Nephron (organoid): ENCODE measurements at regions not wholly inside any gene's neighbourhood (a gene's known extent, or its start where the extent isn't known, plus 50 kb on each side); places are given as distances from the start of the nearest gene placed in this dataset.

ENCODE experiments used
- H3K27ac Mint-ChIP-seq, 3 experiments: 2 replicates each; pipeline ENCODE4 v1.8.0; 2020; ENCODE audit warnings: mixed read lengths in 3 of 3, mild to moderate bottlenecking in 2 of 3, moderate library complexity in 1 of 3
- H3K27me3 Mint-ChIP-seq: 2 replicates; pipeline ENCODE4 v1.8.0; 2021; ENCODE audit warnings: low read depth, mild to moderate bottlenecking, moderate library complexity, mixed read lengths
- H3K36me3 Mint-ChIP-seq: 2 replicates; pipeline ENCODE4 v1.8.0; 2020; ENCODE audit warnings: low read depth, mixed read lengths
- H3K4me1 Mint-ChIP-seq: 2 replicates; pipeline ENCODE4 v1.8.0; 2020; ENCODE audit warnings: mixed read lengths
- H3K4me3 Mint-ChIP-seq, 3 experiments: 2 replicates each; pipeline ENCODE4 v1.8.0; 2020; ENCODE audit warnings: mild to moderate bottlenecking in 3 of 3, mixed read lengths in 3 of 3, moderate library complexity in 2 of 3
- H3K9me3 Mint-ChIP-seq: 2 replicates; pipeline ENCODE4 v1.8.0; 2020; ENCODE audit warnings: mixed read lengths
- TF ChIP-seq, protein P1 (sequence below), 3 experiments: fragments of 200-600 bp; sonication (generic); IDR thresholded peaks; one replicate each; pipeline ENCODE4 v1.5.0; 2021; ENCODE audit warnings: antibody characterized with exemption in 3 of 3; ENCODE audit not compliant: unreplicated experiment in 3 of 3

DNA sequence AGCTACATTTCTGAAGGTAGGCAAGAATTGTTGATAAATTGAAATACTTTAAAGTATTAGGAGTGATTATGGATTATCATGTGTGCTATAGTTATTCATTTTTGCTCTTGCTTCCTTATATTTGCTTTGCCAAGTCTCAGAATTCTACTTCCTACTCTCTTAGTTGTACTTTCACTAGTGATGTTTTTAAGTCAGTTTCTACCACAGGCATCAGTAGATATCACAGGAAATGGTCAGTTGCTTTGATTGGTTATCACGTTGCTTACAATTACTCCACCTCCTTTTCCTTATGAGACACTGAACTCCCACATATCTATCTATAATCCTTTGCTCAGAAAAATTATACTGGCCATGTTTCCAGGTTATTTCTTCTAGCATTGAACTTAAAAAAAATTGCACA is 472.8 kb downstream of the DMRTA1 start:
- TF ChIP-seq, protein P1, sequence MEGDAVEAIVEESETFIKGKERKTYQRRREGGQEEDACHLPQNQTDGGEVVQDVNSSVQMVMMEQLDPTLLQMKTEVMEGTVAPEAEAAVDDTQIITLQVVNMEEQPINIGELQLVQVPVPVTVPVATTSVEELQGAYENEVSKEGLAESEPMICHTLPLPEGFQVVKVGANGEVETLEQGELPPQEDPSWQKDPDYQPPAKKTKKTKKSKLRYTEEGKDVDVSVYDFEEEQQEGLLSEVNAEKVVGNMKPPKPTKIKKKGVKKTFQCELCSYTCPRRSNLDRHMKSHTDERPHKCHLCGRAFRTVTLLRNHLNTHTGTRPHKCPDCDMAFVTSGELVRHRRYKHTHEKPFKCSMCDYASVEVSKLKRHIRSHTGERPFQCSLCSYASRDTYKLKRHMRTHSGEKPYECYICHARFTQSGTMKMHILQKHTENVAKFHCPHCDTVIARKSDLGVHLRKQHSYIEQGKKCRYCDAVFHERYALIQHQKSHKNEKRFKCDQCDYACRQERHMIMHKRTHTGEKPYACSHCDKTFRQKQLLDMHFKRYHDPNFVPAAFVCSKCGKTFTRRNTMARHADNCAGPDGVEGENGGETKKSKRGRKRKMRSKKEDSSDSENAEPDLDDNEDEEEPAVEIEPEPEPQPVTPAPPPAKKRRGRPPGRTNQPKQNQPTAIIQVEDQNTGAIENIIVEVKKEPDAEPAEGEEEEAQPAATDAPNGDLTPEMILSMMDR (IDR thresholded peaks at IDR 0.05; ENCODE audit: unreplicated experiment in 3 of 3) = no peak
- Mint-ChIP-seq H3K4me3 (no peak overlapping the region), H3K36me3 (no peaks in the 10 kb centered on the region), H3K27me3 (no peaks in the 10 kb centered on the region), H3K4me1 (no peaks in the 10 kb centered on the region), H3K9me3 (no peaks in the 10 kb centered on the region), H3K27ac (no peak overlapping the region)

DNA sequence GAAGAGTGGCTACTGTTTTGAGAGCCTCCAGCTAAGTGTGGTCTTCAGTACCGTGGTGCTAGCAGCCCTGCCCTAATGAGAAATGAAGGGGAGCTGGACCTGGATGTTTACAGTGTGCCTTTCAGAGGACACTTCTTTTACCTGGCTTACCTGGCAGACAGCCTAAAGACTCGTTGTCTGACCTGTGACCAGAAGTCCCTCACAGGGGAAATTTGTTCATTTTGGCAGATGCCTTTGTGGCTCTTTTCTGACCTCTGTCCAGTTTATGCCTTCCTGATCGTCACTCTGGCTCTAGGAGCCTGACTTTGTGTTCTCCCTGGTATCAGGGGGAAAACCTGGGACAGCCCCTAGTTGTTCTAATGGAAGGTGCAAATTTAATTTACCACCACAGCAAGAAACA is 475.1 kb downstream of the DMRTA1 start:
- no peak overlapping the region for H3K27ac Mint-ChIP-seq
- TF ChIP-seq, protein P1 (IDR thresholded peaks at IDR 0.05; ENCODE audit: unreplicated experiment in 3 of 3) = no peak
- H3K9me3 Mint-ChIP-seq = no peaks in the 10 kb centered on the region
- no peak overlapping the region for H3K4me3 Mint-ChIP-seq
- H3K27me3 Mint-ChIP-seq = no peaks in the 10 kb centered on the region
- no peaks in the 10 kb centered on the region for H3K4me1 Mint-ChIP-seq
- no peaks in the 10 kb centered on the region for H3K36me3 Mint-ChIP-seq

DNA sequence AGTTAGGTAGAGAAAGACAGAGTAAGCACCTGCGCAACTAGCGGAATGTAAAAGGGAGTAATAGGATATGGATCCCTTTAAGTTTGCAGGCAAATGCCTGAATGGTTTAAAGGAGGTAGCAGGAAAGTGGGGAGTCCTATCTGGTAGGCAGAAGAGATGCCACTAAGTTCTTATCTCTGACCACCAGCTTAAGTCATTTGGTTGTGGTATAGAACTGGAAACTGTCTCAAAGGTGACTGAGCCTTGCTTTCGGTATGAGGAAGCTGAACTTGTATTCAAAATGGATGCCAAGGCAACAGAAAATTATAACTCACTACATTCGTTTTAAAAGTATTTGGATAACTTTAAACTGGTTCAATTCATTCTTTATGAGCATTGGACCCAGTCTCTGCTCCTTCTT is 475.6 kb downstream of the DMRTA1 start:
- H3K4me1 Mint-ChIP-seq = no peaks in the 10 kb centered on the region
- no peaks in the 10 kb centered on the region for H3K9me3 Mint-ChIP-seq
- H3K27ac Mint-ChIP-seq = no peak overlapping the region
- H3K27me3 Mint-ChIP-seq = no peaks in the 10 kb centered on the region
- TF ChIP-seq, protein P1 (IDR thresholded peaks at IDR 0.05; ENCODE audit: unreplicated experiment in 3 of 3) = no peak
- H3K36me3 Mint-ChIP-seq = no peaks in the 10 kb centered on the region
- no peak overlapping the region for H3K4me3 Mint-ChIP-seq

DNA sequence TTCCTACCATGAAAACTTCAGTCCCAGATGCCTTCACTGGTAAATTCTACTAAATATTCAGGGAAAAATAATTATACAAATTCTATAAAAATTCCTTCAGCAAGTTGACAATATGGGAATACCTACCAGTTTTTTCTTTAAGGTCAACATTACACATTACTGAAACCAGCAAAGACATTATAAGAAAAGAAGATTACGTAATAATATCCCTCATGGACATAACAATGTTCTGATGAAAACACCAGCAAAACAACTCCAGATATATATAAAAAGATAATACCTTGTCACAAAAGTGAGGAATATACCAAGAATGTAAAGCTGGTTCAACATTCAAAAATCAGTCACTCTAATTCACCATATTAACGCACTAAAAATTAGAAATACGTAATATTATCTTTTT is 507.9 kb downstream of the DMRTA1 start:
- H3K36me3 Mint-ChIP-seq = no peaks in the 10 kb centered on the region
- peaks cover 5% of the 10 kb centered on the region for H3K9me3 Mint-ChIP-seq
- H3K27me3 Mint-ChIP-seq = no peaks in the 10 kb centered on the region
- H3K27ac Mint-ChIP-seq = no peak overlapping the region
- no peak overlapping the region for H3K4me3 Mint-ChIP-seq
- TF ChIP-seq, protein P1 (IDR thresholded peaks at IDR 0.05; ENCODE audit: unreplicated experiment in 3 of 3) = no peak
- no peaks in the 10 kb centered on the region for H3K4me1 Mint-ChIP-seq

DNA sequence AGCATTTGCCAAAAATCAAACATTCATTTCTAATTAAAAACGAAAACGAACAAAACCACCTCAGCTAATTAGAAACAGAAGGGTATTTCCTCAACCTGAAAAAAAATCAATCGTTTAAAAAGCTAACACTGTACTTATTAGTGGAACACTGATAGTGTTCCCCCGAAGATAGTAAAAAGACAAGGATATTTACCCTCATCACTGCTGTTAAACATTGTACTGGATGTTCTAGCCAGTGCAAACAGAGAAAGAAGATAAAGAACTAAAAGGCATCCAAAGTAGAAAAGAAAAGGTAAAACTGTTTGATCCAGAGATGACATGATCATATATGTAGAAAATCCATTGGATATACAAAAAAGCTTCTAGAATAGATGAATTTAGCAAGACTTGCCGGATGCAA is 508.3 kb downstream of the DMRTA1 start:
- H3K4me1 Mint-ChIP-seq = no peaks in the 10 kb centered on the region
- TF ChIP-seq, protein P1 (IDR thresholded peaks at IDR 0.05; ENCODE audit: unreplicated experiment in 3 of 3) = no peak
- H3K4me3 Mint-ChIP-seq = no peak overlapping the region
- no peaks in the 10 kb centered on the region for H3K27me3 Mint-ChIP-seq
- no peaks in the 10 kb centered on the region for H3K36me3 Mint-ChIP-seq
- H3K27ac Mint-ChIP-seq = no peak overlapping the region
- peaks cover 5% of the 10 kb centered on the region for H3K9me3 Mint-ChIP-seq

DNA sequence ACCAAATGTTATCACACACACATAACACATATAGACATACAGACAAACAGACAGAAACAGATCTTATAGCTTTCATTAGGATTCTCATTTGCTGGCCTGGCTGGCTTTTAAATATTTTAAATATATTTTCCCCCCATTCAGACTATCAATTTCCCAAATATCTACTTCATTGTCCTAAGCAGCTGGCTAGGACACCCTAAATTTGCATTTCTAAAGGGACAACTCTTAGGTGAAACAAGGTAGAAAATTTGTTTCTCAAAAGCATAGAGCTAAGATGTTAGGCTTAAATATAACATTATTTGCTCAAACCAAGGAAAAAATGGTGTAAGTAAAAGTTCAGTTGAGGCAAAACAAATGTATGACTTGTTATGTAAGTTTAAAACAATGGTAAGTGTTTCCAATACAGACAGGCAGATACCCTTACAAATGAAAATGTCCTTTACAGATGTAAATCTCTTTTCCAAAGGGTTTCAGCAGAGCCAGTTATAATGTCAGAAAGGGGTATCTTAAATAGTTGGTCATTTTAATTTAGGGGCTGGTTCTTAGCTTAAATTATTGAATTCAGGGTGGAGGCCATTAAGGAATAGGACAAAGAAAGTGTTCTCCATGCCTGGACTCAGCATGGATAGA is 522.8 kb downstream of the DMRTA1 start:
- Mint-ChIP-seq H3K27ac (no peak overlapping the region), H3K9me3 (no peaks in the 10 kb centered on the region), H3K36me3 (no peaks in the 10 kb centered on the region), H3K4me1 (no peaks in the 10 kb centered on the region), H3K27me3 (no peaks in the 10 kb centered on the region), H3K4me3 (no peak overlapping the region)
- TF ChIP-seq, protein P1 (IDR thresholded peaks at IDR 0.05; ENCODE audit: unreplicated experiment in 3 of 3) = no peak
